ENCODE measurements at regions not wholly inside any gene's neighbourhood (a gene's known extent, or its start where the extent isn't known, plus 50 kb on each side); places are given as distances from the start of the nearest gene placed in this dataset.

- H3K4me1 ChIP-seq = peaks cover 0 to 4% (median 0%) of the 10 kb centered on the region in 4 donors
- H3K4me3 ChIP-seq = no peak overlapping the region
- H3K36me3 ChIP-seq = no peaks in the 10 kb centered on the region
- H3K9me3 ChIP-seq = no peaks in the 10 kb centered on the region
- TF ChIP-seq CTCF (IDR thresholded peaks at IDR 0.05) (no peak), POLR2A (IDR thresholded peaks at IDR 0.05) (no peak)
- H3K27me3 ChIP-seq = no peaks in the 10 kb centered on the region
- H3K27ac ChIP-seq = no peak overlapping the region
- no peak for DNase-seq
These were observed 484.8 kb downstream of the EBF1 start for GRCh38 chr5:158614951-158615350.

- H3K36me3 ChIP-seq = no peaks in the 10 kb centered on the region
- no peak for DNase-seq
- H3K4me3 ChIP-seq = no peak overlapping the region
- no peaks in the 10 kb centered on the region for H3K9me3 ChIP-seq
- TF ChIP-seq POLR2A (IDR thresholded peaks at IDR 0.05) (no peak), CTCF (IDR thresholded peaks at IDR 0.05) (no peak)
- no peak overlapping the region for H3K27ac ChIP-seq
- H3K27me3 ChIP-seq = no peaks in the 10 kb centered on the region
- no peaks in the 10 kb centered on the region for H3K4me1 ChIP-seq
These were observed 488.1 kb downstream of the EBF1 start for GRCh38 chr5:158611581-158611980.

GRCh38 chr5:158610051-158610415 is 489.7 kb downstream of the EBF1 start:
- no peaks in the 10 kb centered on the region for H3K9me3 ChIP-seq
- no peaks in the 10 kb centered on the region for H3K27me3 ChIP-seq
- H3K4me1 ChIP-seq = no peaks in the 10 kb centered on the region
- no peak overlapping the region for H3K4me3 ChIP-seq
- DNase-seq = no peak
- no peak for TF ChIP-seq CTCF (IDR thresholded peaks at IDR 0.05)
- no peak overlapping the region for H3K27ac ChIP-seq
- no peaks in the 10 kb centered on the region for H3K36me3 ChIP-seq

GRCh38 chr5:158609333-158610050 is 490.2 kb downstream of the EBF1 start:
- TF ChIP-seq CTCF (IDR thresholded peaks at IDR 0.05) (no peak), POLR2A (IDR thresholded peaks at IDR 0.05) (no peak)
- Histone ChIP-seq H3K9me3 (no peaks in the 10 kb centered on the region), H3K36me3 (no peaks in the 10 kb centered on the region), H3K27ac (no peak overlapping the region), H3K4me3 (no peak overlapping the region), H3K4me1 (no peaks in the 10 kb centered on the region), H3K27me3 (no peaks in the 10 kb centered on the region)
- DNase-seq = no peak

GRCh38 chr5:158607088-158607487 is 492.6 kb downstream of the EBF1 start:
- Histone ChIP-seq H3K9me3 (no peaks in the 10 kb centered on the region), H3K36me3 (no peaks in the 10 kb centered on the region), H3K4me1 (no peaks in the 10 kb centered on the region), H3K27me3 (no peaks in the 10 kb centered on the region), H3K4me3 (no peak overlapping the region), H3K27ac (no peak overlapping the region)
- DNase-seq = no peak
- TF ChIP-seq POLR2A (IDR thresholded peaks at IDR 0.05) = no peak
- no peak for TF ChIP-seq CTCF (IDR thresholded peaks at IDR 0.05)

GRCh38 chr5:158606233-158606632 is 493.5 kb downstream of the EBF1 start:
- Histone ChIP-seq H3K27me3 (no peaks in the 10 kb centered on the region), H3K4me3 (no peak overlapping the region), H3K27ac (no peak overlapping the region), H3K9me3 (no peaks in the 10 kb centered on the region), H3K4me1 (no peaks in the 10 kb centered on the region), H3K36me3 (no peaks in the 10 kb centered on the region)
- no peak for DNase-seq
- TF ChIP-seq CTCF (IDR thresholded peaks at IDR 0.05) = no peak
- no peak for TF ChIP-seq POLR2A (IDR thresholded peaks at IDR 0.05)

Measured in Peyer's patch (tissue), 4 donors.